ENCODE measurements at regions not wholly inside any gene's neighbourhood (a gene's known extent, or its start where the extent isn't known, plus 50 kb on each side); places are given as distances from the start of the nearest gene placed in this dataset.

GRCh38 chr4:154928640-154929257 is 147.7 kb downstream of the RBM46 start:
- DNase-seq (no peak), ATAC-seq (no peak)
- Histone ChIP-seq H3K4me1 (no peaks in the 10 kb centered on the region), H3K27ac (no peak overlapping the region), H3K4me3 (no peak overlapping the region), H3K27me3 (ENCODE audit: low read depth) (no peaks in the 10 kb centered on the region), H3K9me3 (peaks cover 5% of the 10 kb centered on the region), H3K36me3 (no peaks in the 10 kb centered on the region)
- intact Hi-C loops (cut with DNase I), result no loop called here
- no peak for TF ChIP-seq CTCF (IDR thresholded peaks at IDR 0.05)

GRCh38 chr4:154936873-154937272 is 155.8 kb downstream of the RBM46 start:
- peaks cover 4% of the 10 kb centered on the region for H3K27me3 ChIP-seq (ENCODE audit: low read depth)
- peaks cover 5% of the 10 kb centered on the region for H3K9me3 ChIP-seq
- H3K36me3 ChIP-seq, result no peaks in the 10 kb centered on the region
- DNase-seq (no peak), ATAC-seq (peak in 1 of 2 donors; percentile 21)
- TF ChIP-seq CTCF (IDR thresholded peaks at IDR 0.05), result no peak
- no peak overlapping the region for H3K4me3 ChIP-seq
- no peaks in the 10 kb centered on the region for H3K4me1 ChIP-seq
- intact Hi-C loops (cut with DNase I), result no loop called here
- no peak overlapping the region for H3K27ac ChIP-seq

GRCh38 chr4:154939851-154940250 is 158.8 kb downstream of the RBM46 start:
- Histone ChIP-seq H3K4me3 (no peak overlapping the region), H3K27me3 (ENCODE audit: low read depth) (peaks cover 4% of the 10 kb centered on the region), H3K36me3 (no peaks in the 10 kb centered on the region), H3K27ac (no peak overlapping the region), H3K9me3 (no peaks in the 10 kb centered on the region), H3K4me1 (no peaks in the 10 kb centered on the region)
- intact Hi-C loops (cut with DNase I), result no loop called here
- ATAC-seq (no peak), DNase-seq (no peak)
- TF ChIP-seq CTCF (IDR thresholded peaks at IDR 0.05), result no peak

- no peak for TF ChIP-seq CTCF (IDR thresholded peaks at IDR 0.05)
Observed at GRCh38 chr4:154942176-154942575, 161.1 kb downstream of the RBM46 start.

GRCh38 chr4:154944996-154945395 is 163.9 kb downstream of the RBM46 start:
- intact Hi-C loops (cut with DNase I), result no loop called here

More at GRCh38 chr4:154942176-154942575, 161.1 kb downstream of the RBM46 start:
- DNase-seq, result no peak
- peaks cover 4% of the 10 kb centered on the region for H3K27me3 ChIP-seq (ENCODE audit: low read depth)
- intact Hi-C loops (cut with DNase I), result no loop called here
- no peaks in the 10 kb centered on the region for H3K36me3 ChIP-seq
- H3K4me1 ChIP-seq, result no peaks in the 10 kb centered on the region
- H3K9me3 ChIP-seq, result no peaks in the 10 kb centered on the region
- ATAC-seq, result no peak
- no peak overlapping the region for H3K4me3 ChIP-seq
- H3K27ac ChIP-seq, result no peak overlapping the region

More at GRCh38 chr4:154944996-154945395, 163.9 kb downstream of the RBM46 start:
- TF ChIP-seq CTCF (IDR thresholded peaks at IDR 0.05), result no peak
- ATAC-seq (no peak), DNase-seq (no peak)
- Histone ChIP-seq H3K9me3 (no peaks in the 10 kb centered on the region), H3K36me3 (no peaks in the 10 kb centered on the region), H3K4me3 (no peak overlapping the region), H3K4me1 (no peaks in the 10 kb centered on the region), H3K27ac (no peak overlapping the region), H3K27me3 (ENCODE audit: low read depth) (peaks cover 4% of the 10 kb centered on the region)
